MG63 (cell line): ENCODE measurements at regions not wholly inside any gene's neighbourhood (a gene's known extent, or its start where the extent isn't known, plus 50 kb on each side); places are given as distances from the start of the nearest gene placed in this dataset.
"Not testable (repeated sequence)": the region's sequence is repeated elsewhere in the genome, so short reads cannot be mapped to it uniquely, and the experiment has no call there.

ENCODE experiments used
- DNase-seq: peaks from one replicate; pipeline ENCODE4 v3.0.0-alpha.2; 2020
- H3K27me3 ChIP-seq: fragments of 250-450 bp; sonication (Bioruptor Pico); 2 replicates; pipeline ENCODE4 v1.5.1; 2020; ENCODE audit warnings: mild to moderate bottlenecking, moderate library complexity
- H3K36me3 ChIP-seq: fragments of 250-450 bp; sonication (Bioruptor Pico); 2 replicates; pipeline ENCODE4 v1.5.1; 2020; ENCODE audit warnings: mild to moderate bottlenecking, moderate library complexity
- H3K4me3 ChIP-seq: fragments of 250-450 bp; sonication (Bioruptor Pico); 2 replicates; pipeline ENCODE4 v1.5.1; 2020; ENCODE audit warnings: mild to moderate bottlenecking, moderate library complexity
- H3K9me3 ChIP-seq: fragments of 250-450 bp; sonication (Bioruptor Pico); 2 replicates; pipeline ENCODE4 v1.5.1; 2020; ENCODE audit warnings: mild to moderate bottlenecking, moderate library complexity

DNA sequence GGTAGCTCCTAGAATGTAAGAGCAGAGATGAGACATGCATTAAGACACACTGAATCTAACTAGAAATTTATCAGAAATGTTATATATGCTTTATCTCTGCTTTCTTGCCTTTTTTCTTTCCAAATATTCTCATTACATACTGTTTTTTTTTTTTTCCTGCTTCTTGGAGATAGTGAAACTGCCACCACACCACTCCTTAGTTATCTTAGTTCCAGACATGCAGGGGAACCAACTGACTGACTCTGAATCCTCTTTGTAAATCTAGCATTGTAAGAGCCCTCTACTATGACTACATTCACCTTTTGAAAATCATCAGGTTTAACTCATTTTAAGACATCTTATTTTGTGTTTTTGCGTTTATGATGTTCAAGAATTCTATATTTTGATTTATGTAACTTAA is 181.3 kb upstream of the ST8SIA4 start:
- H3K36me3 ChIP-seq: no peaks in the 10 kb centered on the region
- no peak for DNase-seq
- H3K9me3 ChIP-seq: no peaks in the 10 kb centered on the region
- no peaks in the 10 kb centered on the region for H3K27me3 ChIP-seq
- H3K4me3 ChIP-seq: no peak overlapping the region

- DNase-seq: no peak
- no peaks in the 10 kb centered on the region for H3K27me3 ChIP-seq
Observed at GRCh38 chr5:101080462-101081240, 177.6 kb upstream of the ST8SIA4 start.

DNA sequence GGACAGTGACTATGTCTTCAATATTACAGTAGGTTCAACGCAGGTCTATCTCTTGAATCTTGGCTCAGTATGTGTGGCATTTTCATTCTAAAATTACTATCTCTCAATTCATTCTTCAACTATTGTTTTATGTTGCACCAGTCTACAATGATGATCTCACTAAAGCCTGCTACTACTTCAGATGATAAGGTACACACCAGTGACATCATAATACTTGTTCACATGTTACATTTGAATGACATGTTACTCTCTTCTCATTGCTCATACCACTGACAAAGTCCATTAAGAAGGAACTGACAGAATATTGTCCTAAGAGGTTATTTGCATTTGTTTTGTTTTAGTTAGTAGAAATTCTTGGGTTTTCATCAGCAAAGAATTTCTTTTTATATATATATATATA is 165.2 kb upstream of the ST8SIA4 start:
- H3K9me3 ChIP-seq: no peaks in the 10 kb centered on the region
- no peaks in the 10 kb centered on the region for H3K36me3 ChIP-seq
- no peaks in the 10 kb centered on the region for H3K27me3 ChIP-seq
- no peak overlapping the region for H3K4me3 ChIP-seq
- no peak for DNase-seq

More at GRCh38 chr5:101080462-101081240, 177.6 kb upstream of the ST8SIA4 start:
- H3K9me3 ChIP-seq: no peaks in the 10 kb centered on the region
- no peak overlapping the region for H3K4me3 ChIP-seq
- no peaks in the 10 kb centered on the region for H3K36me3 ChIP-seq

GRCh38 chr5:101067429-101067828 is 164.3 kb upstream of the ST8SIA4 start:
- Histone ChIP-seq H3K4me3 (no peak overlapping the region), H3K9me3 (no peaks in the 10 kb centered on the region), H3K27me3 (no peaks in the 10 kb centered on the region), H3K36me3 (no peaks in the 10 kb centered on the region)
- DNase-seq: no peak

DNA sequence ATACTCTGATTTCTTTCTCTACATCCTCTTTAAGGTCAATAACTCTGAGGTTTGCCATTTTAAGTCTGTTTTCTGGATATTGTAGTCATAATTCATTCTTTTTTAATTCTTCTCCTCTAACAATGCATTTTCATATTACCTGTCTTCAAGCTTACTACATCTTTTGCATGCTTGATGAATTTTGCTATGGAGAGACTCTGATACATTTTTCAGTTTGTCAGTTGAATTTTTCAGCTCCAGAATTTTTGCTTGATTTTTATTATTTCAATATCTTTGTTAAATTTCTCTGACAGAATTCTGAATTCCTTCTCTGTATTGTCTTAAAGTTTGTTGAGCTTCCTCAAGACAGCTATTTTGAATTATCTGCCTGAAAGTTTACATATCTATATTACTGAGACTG is 159.8 kb upstream of the ST8SIA4 start:
- Histone ChIP-seq H3K27me3 (no peaks in the 10 kb centered on the region), H3K4me3 (no peak overlapping the region), H3K36me3 (no peaks in the 10 kb centered on the region), H3K9me3 (no peaks in the 10 kb centered on the region)
- no peak for DNase-seq

GRCh38 chr5:101047181-101047580 is 144.1 kb upstream of the ST8SIA4 start:
- DNase-seq: no peak
- Histone ChIP-seq H3K36me3 (no peaks in the 10 kb centered on the region), H3K9me3 (no peaks in the 10 kb centered on the region), H3K27me3 (no peaks in the 10 kb centered on the region), H3K4me3 (no peak overlapping the region)

DNA sequence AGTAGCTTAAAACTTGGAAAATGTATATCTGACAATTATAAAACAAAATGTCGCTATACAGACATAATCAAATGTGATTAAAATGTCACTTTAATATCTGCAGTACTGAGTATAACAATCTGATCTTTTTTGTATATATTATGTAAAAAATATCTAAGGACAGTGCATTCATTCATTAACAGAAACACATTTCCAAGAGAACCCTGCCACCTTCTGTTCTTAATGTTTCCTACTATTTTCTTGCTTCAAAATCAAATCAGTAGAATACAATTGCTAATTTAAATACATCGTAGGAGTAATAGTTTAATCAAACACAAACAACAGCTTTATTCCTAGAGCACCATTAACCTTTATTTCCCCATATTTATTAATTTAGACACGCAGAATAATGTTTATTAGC is 142.6 kb upstream of the ST8SIA4 start:
- no peaks in the 10 kb centered on the region for H3K9me3 ChIP-seq
- no peak for DNase-seq
- H3K36me3 ChIP-seq: no peaks in the 10 kb centered on the region
- H3K27me3 ChIP-seq: no peaks in the 10 kb centered on the region
- no peak overlapping the region for H3K4me3 ChIP-seq

GRCh38 chr5:101040002-101040401 is 136.9 kb upstream of the ST8SIA4 start:
- H3K36me3 ChIP-seq, H3K9me3 ChIP-seq, H3K4me3 ChIP-seq, H3K27me3 ChIP-seq, DNase-seq: not testable (repeated sequence)

- no peaks in the 10 kb centered on the region for H3K36me3 ChIP-seq
- no peaks in the 10 kb centered on the region for H3K9me3 ChIP-seq
- no peak for DNase-seq
- H3K27me3 ChIP-seq: no peaks in the 10 kb centered on the region
- no peak overlapping the region for H3K4me3 ChIP-seq
Observed at GRCh38 chr5:101036778-101037177, 133.7 kb upstream of the ST8SIA4 start.

DNA sequence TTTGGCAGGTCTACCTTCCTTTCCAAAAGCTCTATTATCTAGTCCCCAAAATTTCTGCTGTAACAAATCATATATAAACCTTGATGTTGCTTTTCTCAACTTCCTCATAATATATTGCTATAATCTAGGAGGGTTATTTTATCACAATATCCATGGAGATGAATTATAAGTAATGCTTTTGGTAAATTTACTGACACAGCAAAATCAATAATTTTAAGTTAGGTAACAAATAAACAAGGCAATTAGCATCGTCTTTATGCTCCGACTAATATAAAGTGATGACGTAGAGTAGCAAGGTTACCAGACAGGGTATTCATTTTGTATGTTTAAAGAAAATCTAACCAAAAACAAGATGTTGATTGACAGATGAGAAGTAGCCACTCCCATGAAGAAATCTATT is 132.3 kb upstream of the ST8SIA4 start:
- DNase-seq: no peak
- H3K27me3 ChIP-seq: no peaks in the 10 kb centered on the region
- H3K4me3 ChIP-seq: no peak overlapping the region
- H3K9me3 ChIP-seq: no peaks in the 10 kb centered on the region
- H3K36me3 ChIP-seq: no peaks in the 10 kb centered on the region

- H3K27me3 ChIP-seq: no peaks in the 10 kb centered on the region
- no peak for DNase-seq
- no peaks in the 10 kb centered on the region for H3K9me3 ChIP-seq
- H3K4me3 ChIP-seq: no peak overlapping the region
- H3K36me3 ChIP-seq: no peaks in the 10 kb centered on the region
Observed at GRCh38 chr5:101024299-101024698, 121.2 kb upstream of the ST8SIA4 start.

DNA sequence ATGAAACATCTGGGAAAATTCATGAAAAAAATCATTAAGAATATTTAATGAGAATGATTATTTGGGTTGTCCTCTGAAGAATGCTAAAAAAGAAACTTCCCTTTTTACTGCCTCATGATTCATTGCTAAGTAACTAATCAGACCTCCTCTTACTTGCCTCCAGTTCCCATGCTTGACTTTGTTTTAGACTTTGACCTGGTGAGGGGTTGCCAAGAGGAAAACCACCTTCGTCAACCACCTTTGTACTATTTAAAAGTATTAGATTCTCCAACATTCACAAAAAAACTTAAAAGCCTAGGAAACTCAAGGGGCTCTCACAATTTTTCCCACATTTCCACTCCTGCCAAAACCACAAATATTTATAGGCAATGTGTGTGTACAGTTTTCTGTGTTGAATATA is 115.2 kb upstream of the ST8SIA4 start:
- Histone ChIP-seq H3K27me3 (no peaks in the 10 kb centered on the region), H3K9me3 (no peaks in the 10 kb centered on the region), H3K4me3 (no peak overlapping the region), H3K36me3 (no peaks in the 10 kb centered on the region)
- no peak for DNase-seq

- H3K9me3 ChIP-seq: no peaks in the 10 kb centered on the region
- H3K4me3 ChIP-seq: no peak overlapping the region
- H3K36me3 ChIP-seq: no peaks in the 10 kb centered on the region
- no peaks in the 10 kb centered on the region for H3K27me3 ChIP-seq
- no peak for DNase-seq
Observed at GRCh38 chr5:101012880-101013279, 109.8 kb upstream of the ST8SIA4 start.

DNA sequence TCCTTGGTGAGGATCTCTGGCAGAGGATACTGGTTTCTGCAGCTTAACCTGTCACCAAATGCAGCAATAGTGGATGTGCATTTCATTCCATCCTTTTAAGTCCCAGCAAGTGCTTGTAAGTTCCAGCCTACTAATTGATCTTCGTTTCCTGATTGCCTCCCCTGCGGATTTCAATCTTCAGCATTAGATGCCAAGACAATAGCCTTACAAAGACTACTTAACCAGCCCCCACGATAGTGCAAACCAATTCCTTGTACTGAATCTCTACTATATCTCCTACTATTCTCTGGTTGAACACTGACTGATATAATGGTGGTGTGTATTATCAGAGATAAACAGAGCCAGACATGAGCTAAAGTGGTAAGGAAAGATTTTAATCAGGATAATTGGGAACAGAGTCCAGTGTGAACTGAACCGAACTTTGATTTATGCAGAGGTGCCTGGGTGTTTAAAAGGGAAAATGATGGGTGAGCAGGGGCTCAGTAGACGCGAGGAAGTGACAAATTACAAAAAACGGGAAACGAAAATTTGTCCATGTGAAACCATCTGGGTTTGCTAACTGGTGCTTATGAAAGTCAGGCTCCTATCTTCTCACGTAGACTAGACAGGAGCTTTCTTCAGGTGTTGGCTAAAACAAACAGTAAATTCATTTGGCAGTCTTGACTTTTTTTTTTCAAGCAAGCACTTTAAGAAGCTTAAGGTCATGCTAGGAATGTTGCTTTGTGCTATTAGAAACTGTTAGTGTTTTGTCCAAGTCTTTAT is 106.9 kb upstream of the ST8SIA4 start:
- no peaks in the 10 kb centered on the region for H3K27me3 ChIP-seq
- no peak for DNase-seq
- H3K4me3 ChIP-seq: no peak overlapping the region
- no peaks in the 10 kb centered on the region for H3K36me3 ChIP-seq
- no peaks in the 10 kb centered on the region for H3K9me3 ChIP-seq

- Histone ChIP-seq H3K36me3 (no peaks in the 10 kb centered on the region), H3K9me3 (no peaks in the 10 kb centered on the region), H3K27me3 (no peaks in the 10 kb centered on the region), H3K4me3 (no peak overlapping the region)
- no peak for DNase-seq
Observed at GRCh38 chr5:100992354-100992753, 89.3 kb upstream of the ST8SIA4 start.

GRCh38 chr5:100983601-100984000 is 80.5 kb upstream of the ST8SIA4 start:
- H3K9me3 ChIP-seq, DNase-seq, H3K4me3 ChIP-seq, H3K27me3 ChIP-seq, H3K36me3 ChIP-seq: not testable (repeated sequence)

DNA sequence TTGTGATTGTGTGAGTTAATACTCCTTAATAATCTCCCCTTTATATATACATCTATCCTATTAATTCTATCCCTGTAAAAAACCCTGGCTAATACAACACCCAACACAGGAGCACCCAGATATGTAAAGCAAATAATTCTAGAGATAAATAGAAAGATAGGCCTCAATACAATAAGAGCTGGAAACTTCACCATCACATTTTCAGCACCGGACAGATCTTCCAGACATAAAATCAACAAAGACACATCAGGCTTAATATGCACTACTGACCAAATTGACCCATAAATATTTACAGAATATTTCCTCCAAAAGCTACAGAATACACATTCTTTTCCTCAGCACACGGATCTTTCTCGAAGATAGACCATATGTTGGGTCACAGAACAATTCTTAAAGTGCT is 71.0 kb upstream of the ST8SIA4 start:
- no peak for DNase-seq

GRCh38 chr5:100970646-100971255 is 67.7 kb upstream of the ST8SIA4 start:
- no peak for DNase-seq
- Histone ChIP-seq H3K27me3 (no peaks in the 10 kb centered on the region), H3K4me3 (no peak overlapping the region), H3K36me3 (no peaks in the 10 kb centered on the region), H3K9me3 (no peaks in the 10 kb centered on the region)

More for the DNA sequence above, 71.0 kb upstream of the ST8SIA4 start:
- Histone ChIP-seq H3K36me3 (no peaks in the 10 kb centered on the region), H3K4me3 (no peak overlapping the region), H3K27me3 (no peaks in the 10 kb centered on the region), H3K9me3 (no peaks in the 10 kb centered on the region)
